ENCODE measurements at regions not wholly inside any gene's neighbourhood (a gene's known extent, or its start where the extent isn't known, plus 50 kb on each side); places are given as distances from the start of the nearest gene placed in this dataset.

- no peak for ATAC-seq
These were observed 99.1 kb upstream of the ITGA6 start for GRCh38 chr2:172328103-172328841.

GRCh38 chr2:172329416-172329773 is 98.0 kb upstream of the ITGA6 start:
- no peak for ATAC-seq
- no peak for TF ChIP-seq TSHZ2 (CRISPR knock-in tag; IDR thresholded peaks at IDR 0.05)
- TF ChIP-seq ARNTL (CRISPR knock-in tag; IDR thresholded peaks at IDR 0.05; ENCODE audit: borderline replicate concordance, low read depth) = no peak
- no peak for TF ChIP-seq RARB (CRISPR knock-in tag; IDR thresholded peaks at IDR 0.05)
- no peak for TF ChIP-seq PPARA (CRISPR knock-in tag; IDR thresholded peaks at IDR 0.05; ENCODE audit: borderline replicate concordance)
- no peak for TF ChIP-seq ISL1 (CRISPR knock-in tag; IDR thresholded peaks at IDR 0.05)
- no peak for TF ChIP-seq ZFP3 (CRISPR knock-in tag; IDR thresholded peaks at IDR 0.05)
- no peak for TF ChIP-seq ZNF8 (CRISPR knock-in tag; IDR thresholded peaks at IDR 0.05)
- TF ChIP-seq BACH2 (CRISPR knock-in tag; IDR thresholded peaks at IDR 0.05; ENCODE audit: borderline replicate concordance) = no peak
- no peak for TF ChIP-seq GLIS3 (CRISPR knock-in tag; IDR thresholded peaks at IDR 0.05)
- no peak for TF ChIP-seq POU6F1 (CRISPR knock-in tag; IDR thresholded peaks at IDR 0.05; ENCODE audit: borderline replicate concordance, low read depth)
- TF ChIP-seq TCF4 (CRISPR knock-in tag; IDR thresholded peaks at IDR 0.05; ENCODE audit: borderline replicate concordance) = no peak
- no peak for TF ChIP-seq SNAI2 (CRISPR knock-in tag; IDR thresholded peaks at IDR 0.05)
- no peak for TF ChIP-seq ZC3H10 (CRISPR knock-in tag; IDR thresholded peaks at IDR 0.05)
- TF ChIP-seq CREB5 (CRISPR knock-in tag; IDR thresholded peaks at IDR 0.05; ENCODE audit: low read depth) = no peak

More at GRCh38 chr2:172328103-172328841, 99.1 kb upstream of the ITGA6 start:
- TF ChIP-seq ZFP3 (CRISPR knock-in tag; IDR thresholded peaks at IDR 0.05) = no peak
- no peak for TF ChIP-seq PATZ1 (CRISPR knock-in tag; IDR thresholded peaks at IDR 0.05; ENCODE audit: borderline replicate concordance)
- no peak for TF ChIP-seq ZNF565 (CRISPR knock-in tag; conservative IDR thresholded peaks at IDR 0.05; ENCODE audit: low read depth)
- no peak for TF ChIP-seq CREB5 (CRISPR knock-in tag; IDR thresholded peaks at IDR 0.05; ENCODE audit: low read depth)
- no peak for TF ChIP-seq CSDC2 (CRISPR knock-in tag; IDR thresholded peaks at IDR 0.05)
- no peak for TF ChIP-seq ARNTL (CRISPR knock-in tag; IDR thresholded peaks at IDR 0.05; ENCODE audit: borderline replicate concordance, low read depth)
- no peak for TF ChIP-seq ZNF8 (CRISPR knock-in tag; IDR thresholded peaks at IDR 0.05)

- TF ChIP-seq PPARA (CRISPR knock-in tag; IDR thresholded peaks at IDR 0.05; ENCODE audit: borderline replicate concordance) (no peak), ZFP3 (CRISPR knock-in tag; IDR thresholded peaks at IDR 0.05) (no peak), BACH2 (CRISPR knock-in tag; IDR thresholded peaks at IDR 0.05; ENCODE audit: borderline replicate concordance) (no peak), TOX (CRISPR knock-in tag; IDR thresholded peaks at IDR 0.05; ENCODE audit: borderline replicate concordance) (no peak), ZFP30 (CRISPR knock-in tag; IDR thresholded peaks at IDR 0.05) (no peak), TCF4 (CRISPR knock-in tag; IDR thresholded peaks at IDR 0.05; ENCODE audit: borderline replicate concordance) (no peak), ISL1 (CRISPR knock-in tag; IDR thresholded peaks at IDR 0.05) (no peak), ZC3H10 (CRISPR knock-in tag; IDR thresholded peaks at IDR 0.05) (no peak)
- ATAC-seq = no peak
These were observed 97.4 kb upstream of the ITGA6 start for GRCh38 chr2:172329774-172330671.

Measured in SK-N-SH treated with all-trans-retinoic acid at 6 μM for 48 hours (cell line).